ACC112 (cell line): ENCODE measurements at regions not wholly inside any gene's neighbourhood (a gene's known extent, or its start where the extent isn't known, plus 50 kb on each side); places are given as distances from the start of the nearest gene placed in this dataset.

Experiments used
- H2AFZ ChIP-seq: fragments of 200-600 bp; sonication (generic); one replicate; pipeline ENCODE4 v1.6.0; 2017; ENCODE audit warnings: antibody characterized with exemption, low read length; ENCODE audit not compliant: unreplicated experiment
- H3K27ac ChIP-seq: fragments of 200-600 bp; sonication (generic); 2 replicates; pipeline ENCODE4 v1.5.1; 2014; ENCODE audit warnings: low read depth, mild to moderate bottlenecking, antibody characterized with exemption, low read length, moderate library complexity
- H3K27me3 ChIP-seq: fragments of 200-600 bp; sonication (generic); 2 replicates; pipeline ENCODE4 v1.6.1; 2014; ENCODE audit warnings: mild to moderate bottlenecking, antibody characterized with exemption, low read length, moderate library complexity, mixed read lengths; ENCODE audit not compliant: insufficient read depth
- H3K36me3 ChIP-seq: fragments of 200-600 bp; sonication (generic); 2 replicates; pipeline ENCODE4 v1.6.1; 2016; ENCODE audit warnings: mild to moderate bottlenecking, antibody characterized with exemption, low read length, moderate library complexity, mixed read lengths; ENCODE audit not compliant: insufficient read depth
- H3K4me1 ChIP-seq: fragments of 200-600 bp; sonication (generic); one replicate; pipeline ENCODE4 v1.6.1; 2016; ENCODE audit warnings: low read length, mixed read lengths; ENCODE audit not compliant: insufficient read depth, unreplicated experiment, control insufficient read depth
- H3K4me3 ChIP-seq: fragments of 200-600 bp; sonication (generic); 2 replicates; pipeline ENCODE4 v1.5.1; 2014; ENCODE audit warnings: mild to moderate bottlenecking, low read depth, low read length
- H3K79me2 ChIP-seq: fragments of 200-600 bp; sonication (generic); one replicate; pipeline ENCODE4 v1.6.0; 2016; ENCODE audit warnings: low read length; ENCODE audit not compliant: control insufficient read depth, unreplicated experiment, insufficient read depth

- Histone ChIP-seq H3K36me3 (no peaks in the 10 kb centered on the region), H3K27me3 (no peaks in the 10 kb centered on the region), H3K4me3 (no peak overlapping the region), H3K27ac (no peak overlapping the region), H3K79me2 (no peaks in the 10 kb centered on the region), H2AFZ (no peak overlapping the region), H3K4me1 (no peaks in the 10 kb centered on the region)
Measured at GRCh38 chr4:105025263-105026017, 121.2 kb upstream of the TET2 start.

GRCh38 chr4:105036991-105037390, 109.7 kb upstream of the TET2 start:
- Histone ChIP-seq H3K27me3 (no peaks in the 10 kb centered on the region), H3K4me3 (no peak overlapping the region), H3K36me3 (no peaks in the 10 kb centered on the region), H3K4me1 (no peaks in the 10 kb centered on the region), H2AFZ (no peak overlapping the region), H3K79me2 (no peaks in the 10 kb centered on the region), H3K27ac (no peak overlapping the region)

- H2AFZ ChIP-seq, result no peak overlapping the region
- no peak overlapping the region for H3K4me3 ChIP-seq
- H3K27me3 ChIP-seq, result no peaks in the 10 kb centered on the region
- no peak overlapping the region for H3K27ac ChIP-seq
- H3K4me1 ChIP-seq, result no peaks in the 10 kb centered on the region
- H3K36me3 ChIP-seq, result no peaks in the 10 kb centered on the region
- H3K79me2 ChIP-seq, result no peaks in the 10 kb centered on the region
Measured at GRCh38 chr4:105042451-105042850, 104.2 kb upstream of the TET2 start.

GRCh38 chr4:105050896-105051295, 95.8 kb upstream of the TET2 start:
- H3K27me3 ChIP-seq, result no peaks in the 10 kb centered on the region
- no peak overlapping the region for H3K27ac ChIP-seq
- H3K4me1 ChIP-seq, result no peaks in the 10 kb centered on the region
- H2AFZ ChIP-seq, result no peak overlapping the region
- no peak overlapping the region for H3K4me3 ChIP-seq
- no peaks in the 10 kb centered on the region for H3K79me2 ChIP-seq
- H3K36me3 ChIP-seq, result no peaks in the 10 kb centered on the region

- Histone ChIP-seq H3K4me3 (no peak overlapping the region), H3K36me3 (no peaks in the 10 kb centered on the region), H3K27me3 (no peaks in the 10 kb centered on the region), H3K79me2 (no peaks in the 10 kb centered on the region), H3K27ac (no peak overlapping the region), H3K4me1 (no peaks in the 10 kb centered on the region), H2AFZ (no peak overlapping the region)
Measured at GRCh38 chr4:105057370-105058105, 89.1 kb upstream of the TET2 start.

GRCh38 chr4:105058177-105058812, 88.4 kb upstream of the TET2 start:
- no peak overlapping the region for H3K27ac ChIP-seq
- no peak overlapping the region for H3K4me3 ChIP-seq

GRCh38 chr4:105059337-105059736, 87.3 kb upstream of the TET2 start:
- H3K27ac ChIP-seq, result no peak overlapping the region
- no peaks in the 10 kb centered on the region for H3K36me3 ChIP-seq
- no peaks in the 10 kb centered on the region for H3K4me1 ChIP-seq
- no peak overlapping the region for H2AFZ ChIP-seq
- H3K79me2 ChIP-seq, result no peaks in the 10 kb centered on the region
- no peaks in the 10 kb centered on the region for H3K27me3 ChIP-seq
- no peak overlapping the region for H3K4me3 ChIP-seq

More at GRCh38 chr4:105058177-105058812, 88.4 kb upstream of the TET2 start:
- Histone ChIP-seq H3K79me2 (no peaks in the 10 kb centered on the region), H3K4me1 (no peaks in the 10 kb centered on the region), H3K36me3 (no peaks in the 10 kb centered on the region), H2AFZ (no peak overlapping the region), H3K27me3 (no peaks in the 10 kb centered on the region)

- Histone ChIP-seq H3K4me3 (no peak overlapping the region), H3K27me3 (no peaks in the 10 kb centered on the region), H3K27ac (no peak overlapping the region), H3K4me1 (no peaks in the 10 kb centered on the region), H3K79me2 (no peaks in the 10 kb centered on the region), H2AFZ (no peak overlapping the region), H3K36me3 (no peaks in the 10 kb centered on the region)
Measured at GRCh38 chr4:105060628-105061027, 86.0 kb upstream of the TET2 start.

- no peak overlapping the region for H3K4me3 ChIP-seq
- no peaks in the 10 kb centered on the region for H3K4me1 ChIP-seq
- no peak overlapping the region for H2AFZ ChIP-seq
- H3K27ac ChIP-seq, result no peak overlapping the region
- H3K79me2 ChIP-seq, result no peaks in the 10 kb centered on the region
- no peaks in the 10 kb centered on the region for H3K36me3 ChIP-seq
- no peaks in the 10 kb centered on the region for H3K27me3 ChIP-seq
Measured at GRCh38 chr4:105061136-105061696, 85.5 kb upstream of the TET2 start.

- H3K4me1 ChIP-seq, result no peaks in the 10 kb centered on the region
- H3K36me3 ChIP-seq, result no peaks in the 10 kb centered on the region
- H3K27ac ChIP-seq, result no peak overlapping the region
- no peak overlapping the region for H3K4me3 ChIP-seq
- H3K27me3 ChIP-seq, result no peaks in the 10 kb centered on the region
- H3K79me2 ChIP-seq, result no peaks in the 10 kb centered on the region
- no peak overlapping the region for H2AFZ ChIP-seq
Measured at GRCh38 chr4:105061731-105062130, 84.9 kb upstream of the TET2 start.
